ENCODE measurements at regions not wholly inside any gene's neighbourhood (a gene's known extent, or its start where the extent isn't known, plus 50 kb on each side); places are given as distances from the start of the nearest gene placed in this dataset.

DNA sequence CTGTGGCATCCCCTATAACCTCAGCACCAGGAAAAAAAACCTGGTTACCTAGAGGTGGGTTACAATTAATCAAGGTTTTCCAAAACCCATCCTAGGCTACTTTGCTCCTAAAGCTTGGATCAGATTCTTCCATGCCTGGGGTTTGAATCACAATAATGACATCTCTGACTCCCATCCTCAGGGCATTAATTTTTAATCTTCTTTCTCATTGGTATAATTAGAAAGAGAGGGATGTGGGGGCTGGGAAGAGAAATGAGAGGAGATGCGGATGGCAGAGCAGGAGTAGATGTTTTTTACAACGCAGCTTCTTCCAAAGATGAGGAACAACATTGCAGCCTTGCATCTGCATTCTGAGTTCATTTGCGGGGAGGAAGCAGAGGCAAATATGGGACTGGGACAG lies 117.2 kb upstream of the E2F8 start:
- TF ChIP-seq, protein P1, sequence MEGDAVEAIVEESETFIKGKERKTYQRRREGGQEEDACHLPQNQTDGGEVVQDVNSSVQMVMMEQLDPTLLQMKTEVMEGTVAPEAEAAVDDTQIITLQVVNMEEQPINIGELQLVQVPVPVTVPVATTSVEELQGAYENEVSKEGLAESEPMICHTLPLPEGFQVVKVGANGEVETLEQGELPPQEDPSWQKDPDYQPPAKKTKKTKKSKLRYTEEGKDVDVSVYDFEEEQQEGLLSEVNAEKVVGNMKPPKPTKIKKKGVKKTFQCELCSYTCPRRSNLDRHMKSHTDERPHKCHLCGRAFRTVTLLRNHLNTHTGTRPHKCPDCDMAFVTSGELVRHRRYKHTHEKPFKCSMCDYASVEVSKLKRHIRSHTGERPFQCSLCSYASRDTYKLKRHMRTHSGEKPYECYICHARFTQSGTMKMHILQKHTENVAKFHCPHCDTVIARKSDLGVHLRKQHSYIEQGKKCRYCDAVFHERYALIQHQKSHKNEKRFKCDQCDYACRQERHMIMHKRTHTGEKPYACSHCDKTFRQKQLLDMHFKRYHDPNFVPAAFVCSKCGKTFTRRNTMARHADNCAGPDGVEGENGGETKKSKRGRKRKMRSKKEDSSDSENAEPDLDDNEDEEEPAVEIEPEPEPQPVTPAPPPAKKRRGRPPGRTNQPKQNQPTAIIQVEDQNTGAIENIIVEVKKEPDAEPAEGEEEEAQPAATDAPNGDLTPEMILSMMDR (IDR thresholded peaks at IDR 0.05; ENCODE audit: borderline replicate concordance, insufficient read depth, low read depth, low read length), result no peak

DNA sequence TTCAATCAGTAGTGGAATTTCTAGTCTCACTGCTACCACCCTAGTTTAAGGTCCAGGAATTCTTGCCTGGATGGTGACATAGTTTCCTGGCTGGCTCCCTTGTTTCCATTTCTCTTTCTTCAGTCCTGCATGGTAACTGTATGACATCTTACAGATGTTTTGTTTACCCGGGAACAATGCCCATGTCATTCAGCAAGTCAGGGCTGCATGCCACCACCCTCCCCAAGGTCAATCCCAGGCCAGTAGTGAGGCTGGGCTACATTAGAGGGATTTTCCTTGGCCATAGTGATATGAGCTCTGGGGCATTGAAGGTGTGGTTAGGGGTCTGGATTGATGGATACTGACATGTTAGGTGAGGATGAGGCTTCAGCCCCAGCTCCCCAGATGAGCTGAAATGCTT lies 114.9 kb upstream of the E2F8 start:
- no peak overlapping the region for H3K4me3 ChIP-seq (ENCODE audit: low read depth, low read length)
- TF ChIP-seq, protein P1 (IDR thresholded peaks at IDR 0.05; ENCODE audit: borderline replicate concordance, insufficient read depth, low read depth, low read length), result no peak

More for the DNA sequence above, 117.2 kb upstream of the E2F8 start:
- H3K4me3 ChIP-seq (ENCODE audit: low read depth, low read length), result no peak overlapping the region

DNA sequence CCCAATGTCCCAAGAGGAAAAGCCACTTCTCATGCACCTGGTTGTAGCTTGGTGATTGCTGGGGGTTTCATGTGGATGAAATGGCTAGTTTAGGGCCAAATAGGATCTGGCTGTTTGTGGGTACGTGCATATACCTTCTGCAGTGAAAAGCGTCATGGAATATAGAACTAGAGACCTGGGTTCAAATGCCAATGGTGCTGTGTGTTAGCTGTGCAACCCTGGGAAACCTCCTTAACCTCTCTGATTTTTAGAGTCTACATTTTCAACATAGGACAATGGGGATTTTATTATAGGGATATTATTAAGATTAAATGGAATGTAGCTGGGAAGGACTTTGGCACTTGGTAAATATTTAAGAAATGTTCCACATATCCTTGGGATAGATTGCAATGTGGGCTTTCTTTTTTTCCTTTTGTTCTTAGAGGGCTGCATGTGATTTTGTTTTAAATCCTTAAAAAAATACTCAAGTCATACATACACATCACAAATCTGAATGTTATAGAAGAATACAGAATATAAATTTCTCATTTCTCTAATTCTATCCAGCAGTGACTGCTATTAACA lies 112.6 kb upstream of the E2F8 start:
- TF ChIP-seq, protein P1 (IDR thresholded peaks at IDR 0.05; ENCODE audit: borderline replicate concordance, insufficient read depth, low read depth, low read length), result no peak

DNA sequence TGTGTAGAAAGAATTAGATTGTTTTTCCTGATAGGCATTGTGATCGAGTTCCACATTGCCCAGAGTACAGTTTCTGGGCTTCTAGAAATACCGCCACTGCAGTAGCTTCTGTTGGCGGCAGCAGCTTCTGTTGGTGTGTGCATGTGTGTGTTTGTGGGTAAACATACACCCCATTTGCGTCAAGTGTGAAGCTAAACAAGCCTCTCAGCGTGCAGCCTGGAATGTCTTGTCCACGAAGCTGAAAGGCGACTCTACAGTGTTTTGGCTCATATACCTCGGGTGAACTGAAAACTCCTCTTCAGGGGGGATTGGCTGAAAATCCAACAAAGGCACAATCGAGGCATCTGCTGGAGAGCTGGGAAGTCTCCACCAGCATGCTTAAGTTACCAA lies 112.0 kb upstream of the E2F8 start:
- H3K4me3 ChIP-seq (ENCODE audit: low read depth, low read length), result no peak overlapping the region

More for the DNA sequence above, 112.6 kb upstream of the E2F8 start:
- no peak overlapping the region for H3K4me3 ChIP-seq (ENCODE audit: low read depth, low read length)

DNA sequence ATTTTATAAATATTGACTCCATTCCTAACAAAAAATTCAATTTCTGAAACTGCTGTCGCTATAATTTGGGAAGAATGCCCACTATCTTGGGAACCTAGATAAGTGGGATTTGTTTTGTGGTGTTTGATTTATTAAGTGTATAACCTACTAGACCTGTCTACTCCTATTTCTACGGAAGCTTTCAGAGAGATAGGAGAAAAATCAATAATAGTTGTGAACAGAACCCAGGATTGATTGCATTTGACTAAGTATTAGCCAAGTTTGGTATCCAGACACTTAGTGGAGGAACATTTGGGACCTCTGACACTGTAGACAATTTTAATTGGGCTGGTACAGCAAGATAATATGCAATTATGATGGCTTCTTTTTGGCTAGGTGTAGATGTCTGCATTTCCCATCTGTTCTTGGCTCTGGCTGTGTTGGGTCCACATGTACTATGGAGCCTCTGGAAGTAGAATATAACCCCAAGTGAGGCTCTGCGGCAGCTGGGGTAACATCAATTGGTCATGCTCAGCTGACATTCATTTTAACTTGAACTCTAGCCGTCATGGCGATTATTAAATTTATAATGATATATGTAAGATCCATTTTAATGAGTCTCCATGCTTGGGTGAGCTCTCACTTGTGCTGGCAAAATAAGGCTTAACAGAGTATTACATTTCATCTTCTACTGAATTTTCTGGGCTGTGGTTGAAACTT lies 111.5 kb upstream of the E2F8 start:
- no peak overlapping the region for H3K4me3 ChIP-seq (ENCODE audit: low read depth, low read length)
- TF ChIP-seq, protein P1 (IDR thresholded peaks at IDR 0.05; ENCODE audit: borderline replicate concordance, insufficient read depth, low read depth, low read length), result no peak

More for the DNA sequence above, 112.0 kb upstream of the E2F8 start:
- TF ChIP-seq, protein P1 (IDR thresholded peaks at IDR 0.05; ENCODE audit: borderline replicate concordance, insufficient read depth, low read depth, low read length), result no peak

- no peak overlapping the region for H3K4me3 ChIP-seq (ENCODE audit: low read depth, low read length)
- TF ChIP-seq, protein P1 (IDR thresholded peaks at IDR 0.05; ENCODE audit: borderline replicate concordance, insufficient read depth, low read depth, low read length), result no peak
Measured at GRCh38 chr11:19351426-19351825, 110.7 kb upstream of the E2F8 start.

DNA sequence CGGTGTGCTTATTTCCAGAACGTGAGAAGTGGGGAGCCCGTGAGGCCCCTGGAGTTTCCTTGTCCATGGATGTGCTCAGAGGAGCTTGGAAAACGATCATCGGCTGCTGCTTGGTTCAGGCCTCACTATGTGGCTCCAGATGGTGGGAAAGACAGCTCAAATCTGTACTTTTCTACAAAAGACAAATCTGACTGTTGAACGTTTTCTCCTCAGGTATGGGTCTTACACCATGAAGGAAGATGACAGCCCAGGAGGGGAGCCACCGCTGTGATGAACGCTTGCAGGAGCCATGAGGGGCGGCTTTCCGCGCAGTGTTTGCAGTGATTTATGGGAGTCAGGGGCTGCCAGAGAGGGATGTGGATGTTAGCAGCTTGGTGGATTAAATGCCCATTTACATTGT lies 109.4 kb upstream of the E2F8 start:
- H3K4me3 ChIP-seq (ENCODE audit: low read depth, low read length), result no peak overlapping the region
- TF ChIP-seq, protein P1 (IDR thresholded peaks at IDR 0.05; ENCODE audit: borderline replicate concordance, insufficient read depth, low read depth, low read length), result no peak
